VCaP (cell line): ENCODE measurements at regions not wholly inside any gene's neighbourhood (a gene's known extent, or its start where the extent isn't known, plus 50 kb on each side); places are given as distances from the start of the nearest gene placed in this dataset.
"Not testable (repeated sequence)": the region's sequence is repeated elsewhere in the genome, so short reads cannot be mapped to it uniquely, and the experiment has no call there.

Experiments
- H3K27ac ChIP-seq: fragments of 450-650 bp; 2 replicates; pipeline ENCODE4 v1.5.1; 2017
- CTCF ChIP-seq: fragments of 450-650 bp; conservative IDR thresholded peaks from 2 replicates; pipeline ENCODE4 v1.5.1; 2017; ENCODE audit warnings: mild to moderate bottlenecking, moderate library complexity

GRCh38 chr7:34445653-34446052 is 212.4 kb upstream of the NPSR1 start:
- no peak for TF ChIP-seq CTCF
- no peak overlapping the region for H3K27ac ChIP-seq

GRCh38 chr7:34448531-34448930 is 209.5 kb upstream of the NPSR1 start:
- not testable (repeated sequence) for H3K27ac ChIP-seq

- no peak for TF ChIP-seq CTCF
- H3K27ac ChIP-seq, result no peak overlapping the region
These were observed 208.3 kb upstream of the NPSR1 start for GRCh38 chr7:34449765-34450164.

- no peak for TF ChIP-seq CTCF
- H3K27ac ChIP-seq, result no peak overlapping the region
These were observed 206.8 kb upstream of the NPSR1 start for GRCh38 chr7:34451183-34451582.

GRCh38 chr7:34451923-34452322 is 206.1 kb upstream of the NPSR1 start:
- no peak for TF ChIP-seq CTCF

GRCh38 chr7:34452363-34452762 is 205.7 kb upstream of the NPSR1 start:
- no peak for TF ChIP-seq CTCF

More at GRCh38 chr7:34451923-34452322, 206.1 kb upstream of the NPSR1 start:
- H3K27ac ChIP-seq, result no peak overlapping the region

GRCh38 chr7:34453150-34453549 is 204.9 kb upstream of the NPSR1 start:
- no peak for TF ChIP-seq CTCF
- no peak overlapping the region for H3K27ac ChIP-seq

More at GRCh38 chr7:34452363-34452762, 205.7 kb upstream of the NPSR1 start:
- H3K27ac ChIP-seq, result no peak overlapping the region

GRCh38 chr7:34454381-34454780 is 203.6 kb upstream of the NPSR1 start:
- TF ChIP-seq CTCF, result no peak
- no peak overlapping the region for H3K27ac ChIP-seq
